Spleen (tissue), 11 donors: ENCODE measurements at regions not wholly inside any gene's neighbourhood (a gene's known extent, or its start where the extent isn't known, plus 50 kb on each side); places are given as distances from the start of the nearest gene placed in this dataset.

ENCODE experiments used
- DNase-seq: peaks from one replicate; pipeline ENCODE4 v3.0.0-alpha.2; 2020
- H3K27ac ChIP-seq, 8 donors: fragments of 200-600 bp; sonication (generic) in 7 of 8; 1 replicate in 4 of 8; 2 replicates in 4 of 8; pipeline versions ENCODE4 v1.5.0 to v1.8.0; 2016 to 2021; ENCODE audit warnings: inconsistent platforms in 4 of 8, mild to moderate bottlenecking in 4 of 8, moderate library complexity in 1 of 8
- H3K27me3 ChIP-seq, 7 donors: fragments of 200-600 bp; sonication (generic) in 6 of 7; replicated peaks in 1 of 7; 1 replicate in 4 of 7; 2 replicates in 3 of 7; pipeline versions ENCODE4 v1.5.0 to v1.8.0; 2016 to 2021; ENCODE audit warnings: inconsistent platforms in 3 of 7, mild to moderate bottlenecking in 1 of 7
- H3K36me3 ChIP-seq, 6 donors: fragments of 200-600 bp; sonication (generic) in 5 of 6; 1 replicate in 4 of 6; 2 replicates in 2 of 6; pipeline versions ENCODE4 v1.5.0 to v1.8.0; 2016 to 2021; ENCODE audit warnings: inconsistent platforms in 2 of 6
- H3K4me1 ChIP-seq, 6 donors: fragments of 200-600 bp; sonication (generic) in 5 of 6; 1 replicate in 3 of 6; 2 replicates in 3 of 6; pipeline versions ENCODE4 v1.5.0 to v1.8.0; 2016 to 2021; ENCODE audit warnings: inconsistent platforms in 3 of 6
- H3K4me3 ChIP-seq, 8 donors: fragments of 200-600 bp; sonication (generic) in 7 of 8; 1 replicate in 4 of 8; 2 replicates in 4 of 8; pipeline versions ENCODE4 v1.5.0 to v1.8.0; 2016 to 2021; ENCODE audit warnings: inconsistent platforms in 4 of 8, mild to moderate bottlenecking in 4 of 8, moderate library complexity in 2 of 8
- H3K9me3 ChIP-seq, 8 donors: fragments of 200-600 bp; sonication (generic) in 7 of 8; 1 replicate in 4 of 8; 2 replicates in 4 of 8; pipeline versions ENCODE4 v1.5.0 to v1.8.0; 2016 to 2021; ENCODE audit warnings: inconsistent platforms in 4 of 8
- POLR2A ChIP-seq, 3 donors: fragments of 450-650 bp; IDR thresholded peaks; one replicate each; pipeline ENCODE4 v1.5.1; 2017; ENCODE audit warnings: antibody characterized with exemption in 3 of 3, mild to moderate bottlenecking in 1 of 3
- POLR2AphosphoS5 ChIP-seq, 3 donors: sonication (generic); formaldehyde crosslinking; IDR thresholded peaks; one replicate each; pipeline ENCODE4 v1.5.1; 2017; ENCODE audit warnings: antibody characterized with exemption in 3 of 3
- WGBS, 5 donors: extraction: QIAGEN DNeasy Blood & Tissue Kit in 3 of 5; methylation state at CpG; one replicate each; pipeline versions ENCODE4 v1.1.5 to v1.1.7; 2013 to 2018; 5-methylcytosine and 5-hydroxymethylcytosine counted together
- intact Hi-C: fragments of 100-400 bp; cut with DNase I; formaldehyde crosslinking; loops from one replicate; pipeline ENCODE4 v1.15.0; 2023; ENCODE audit warnings: low total_unique reads
- TF ChIP-seq, protein P1 (sequence below), 11 experiments: fragments of 200-600 bp in 7 of 11; fragments of 450-650 bp in 4 of 11; sonication (generic) in 4 of 11; IDR thresholded peaks in 8 of 11; conservative IDR thresholded peaks in 3 of 11; 1 replicate in 7 of 11; 2 replicates in 4 of 11; pipeline versions ENCODE4 v1.4.0 to v1.8.0; 2016 to 2021; ENCODE audit warnings: antibody characterized with exemption in 11 of 11, inconsistent platforms in 4 of 11, mild to moderate bottlenecking in 1 of 11
- donor health status: healthy with polysubstance abuse.
- donor health status: DM: no; HTN: no; CAD: no; lungs with moderate emphysema.
- donor health status: DM: no; HTN: no; CAD: no.
- donor health status: Bipolar disorder and iron deficiency.
- donor health status: healthy.
- donor health status: DM: no; HTN: no; CAD: no.
- donor health status: DM: yes; HTN: yes; CAD: no.

- TF ChIP-seq POLR2A (IDR thresholded peaks at IDR 0.05) (no peak), POLR2AphosphoS5 (IDR thresholded peaks at IDR 0.05) (no peak)
- TF ChIP-seq, protein P1, sequence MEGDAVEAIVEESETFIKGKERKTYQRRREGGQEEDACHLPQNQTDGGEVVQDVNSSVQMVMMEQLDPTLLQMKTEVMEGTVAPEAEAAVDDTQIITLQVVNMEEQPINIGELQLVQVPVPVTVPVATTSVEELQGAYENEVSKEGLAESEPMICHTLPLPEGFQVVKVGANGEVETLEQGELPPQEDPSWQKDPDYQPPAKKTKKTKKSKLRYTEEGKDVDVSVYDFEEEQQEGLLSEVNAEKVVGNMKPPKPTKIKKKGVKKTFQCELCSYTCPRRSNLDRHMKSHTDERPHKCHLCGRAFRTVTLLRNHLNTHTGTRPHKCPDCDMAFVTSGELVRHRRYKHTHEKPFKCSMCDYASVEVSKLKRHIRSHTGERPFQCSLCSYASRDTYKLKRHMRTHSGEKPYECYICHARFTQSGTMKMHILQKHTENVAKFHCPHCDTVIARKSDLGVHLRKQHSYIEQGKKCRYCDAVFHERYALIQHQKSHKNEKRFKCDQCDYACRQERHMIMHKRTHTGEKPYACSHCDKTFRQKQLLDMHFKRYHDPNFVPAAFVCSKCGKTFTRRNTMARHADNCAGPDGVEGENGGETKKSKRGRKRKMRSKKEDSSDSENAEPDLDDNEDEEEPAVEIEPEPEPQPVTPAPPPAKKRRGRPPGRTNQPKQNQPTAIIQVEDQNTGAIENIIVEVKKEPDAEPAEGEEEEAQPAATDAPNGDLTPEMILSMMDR (IDR thresholded peaks at IDR 0.05 in 8 of 11, conservative IDR thresholded peaks at IDR 0.05 in 3 of 11): no peak
- 63 to 76% (median 69%) methylated on average over 3 of the region's 3 CpGs for WGBS, 5 donors
- intact Hi-C loops: no loop called here
Measured at GRCh38 chr14:27090716-27091115, 492.9 kb upstream of the NOVA1 start.

DNA sequence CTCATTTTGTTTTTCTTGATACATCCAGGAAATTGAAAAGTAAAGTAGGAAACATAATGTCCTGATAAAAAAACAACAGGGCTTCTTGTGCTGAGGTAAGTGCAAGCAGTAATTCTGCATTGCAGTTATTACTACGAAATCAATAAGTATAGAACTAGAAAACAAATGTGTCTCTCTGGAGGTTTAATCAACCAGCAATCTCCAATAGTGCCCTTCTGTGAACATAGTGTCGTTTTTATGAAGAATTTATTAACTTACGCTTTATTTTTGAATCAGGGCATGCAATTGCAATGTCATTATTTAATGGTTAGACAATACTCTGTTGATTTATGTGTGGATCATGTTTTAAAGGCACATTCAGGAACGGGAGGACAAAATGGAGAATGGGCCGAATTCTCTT lies 494.1 kb upstream of the NOVA1 start:
- Histone ChIP-seq H3K4me3 (no peak overlapping the region), H3K36me3 (no peaks in the 10 kb centered on the region), H3K4me1 (no peaks in the 10 kb centered on the region), H3K27me3 (no peaks in the 10 kb centered on the region), H3K27ac (no peak overlapping the region), H3K9me3 (no peaks in the 10 kb centered on the region)
- intact Hi-C loops: no loop called here
- TF ChIP-seq, protein P1 (IDR thresholded peaks at IDR 0.05 in 8 of 11, conservative IDR thresholded peaks at IDR 0.05 in 3 of 11): no peak
- TF ChIP-seq POLR2AphosphoS5 (IDR thresholded peaks at IDR 0.05): no peak
- TF ChIP-seq POLR2A (IDR thresholded peaks at IDR 0.05): no peak
- DNase-seq: no peak
- 61 to 70% (median 67%) methylated on average over 5 of the region's 5 CpGs for WGBS, 5 donors

More at GRCh38 chr14:27090716-27091115, 492.9 kb upstream of the NOVA1 start:
- Histone ChIP-seq H3K9me3 (no peaks in the 10 kb centered on the region), H3K36me3 (no peaks in the 10 kb centered on the region), H3K4me3 (no peak overlapping the region), H3K4me1 (no peaks in the 10 kb centered on the region), H3K27me3 (no peaks in the 10 kb centered on the region), H3K27ac (no peak overlapping the region)
- DNase-seq: no peak

GRCh38 chr14:27096091-27096490 lies 498.3 kb upstream of the NOVA1 start:
- intact Hi-C loops: no loop called here
- 72 to 86% (median 81%) methylated on average over 4 of the region's 4 CpGs for WGBS, 5 donors
- TF ChIP-seq POLR2A (IDR thresholded peaks at IDR 0.05) (no peak), POLR2AphosphoS5 (IDR thresholded peaks at IDR 0.05) (no peak)
- TF ChIP-seq, protein P1 (IDR thresholded peaks at IDR 0.05 in 8 of 11, conservative IDR thresholded peaks at IDR 0.05 in 3 of 11): no peak
- Histone ChIP-seq H3K4me1 (no peaks in the 10 kb centered on the region), H3K4me3 (no peak overlapping the region), H3K27ac (no peak overlapping the region), H3K36me3 (no peaks in the 10 kb centered on the region), H3K27me3 (no peaks in the 10 kb centered on the region), H3K9me3 (peaks cover 0 to 15% (median 0%) of the 10 kb centered on the region in 8 donors)
- no peak for DNase-seq

DNA sequence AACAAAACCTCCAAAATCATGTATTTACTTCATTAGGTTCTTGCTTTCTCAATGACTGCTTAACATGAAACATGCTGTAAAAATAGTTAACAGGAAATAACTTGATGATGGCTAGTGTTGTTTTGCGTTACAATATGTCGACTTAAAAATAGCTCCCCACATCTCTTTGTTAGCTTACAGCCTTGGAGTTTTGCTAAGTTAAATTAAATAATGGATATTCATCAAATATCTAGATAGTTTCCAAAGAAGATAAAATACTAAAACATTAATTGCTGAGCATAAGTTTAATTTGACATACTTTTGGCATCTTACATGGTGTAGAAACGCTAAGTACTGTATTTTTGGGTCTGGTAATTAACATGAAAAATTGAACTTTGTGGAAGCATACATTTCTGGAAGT lies 500.6 kb upstream of the NOVA1 start:
- DNase-seq: no peak
- Histone ChIP-seq H3K27ac (no peak overlapping the region), H3K9me3 (peaks cover 0 to 15% (median under 1%) of the 10 kb centered on the region in 8 donors), H3K4me1 (no peaks in the 10 kb centered on the region), H3K36me3 (no peaks in the 10 kb centered on the region), H3K4me3 (no peak overlapping the region), H3K27me3 (no peaks in the 10 kb centered on the region)
- intact Hi-C loops: no loop called here
- no peak for TF ChIP-seq POLR2A (IDR thresholded peaks at IDR 0.05)
- TF ChIP-seq, protein P1 (IDR thresholded peaks at IDR 0.05 in 8 of 11, conservative IDR thresholded peaks at IDR 0.05 in 3 of 11): no peak
- TF ChIP-seq POLR2AphosphoS5 (IDR thresholded peaks at IDR 0.05): no peak
- WGBS, 5 donors: 35 to 49% (median 46%) methylated on average over 3 of the region's 3 CpGs
